ENCODE measurements at regions not wholly inside any gene's neighbourhood (a gene's known extent, or its start where the extent isn't known, plus 50 kb on each side); places are given as distances from the start of the nearest gene placed in this dataset.

GRCh38 chr10:34922138-34922537 is 107.0 kb upstream of the PARD3 start:
- TF ChIP-seq, protein P1, sequence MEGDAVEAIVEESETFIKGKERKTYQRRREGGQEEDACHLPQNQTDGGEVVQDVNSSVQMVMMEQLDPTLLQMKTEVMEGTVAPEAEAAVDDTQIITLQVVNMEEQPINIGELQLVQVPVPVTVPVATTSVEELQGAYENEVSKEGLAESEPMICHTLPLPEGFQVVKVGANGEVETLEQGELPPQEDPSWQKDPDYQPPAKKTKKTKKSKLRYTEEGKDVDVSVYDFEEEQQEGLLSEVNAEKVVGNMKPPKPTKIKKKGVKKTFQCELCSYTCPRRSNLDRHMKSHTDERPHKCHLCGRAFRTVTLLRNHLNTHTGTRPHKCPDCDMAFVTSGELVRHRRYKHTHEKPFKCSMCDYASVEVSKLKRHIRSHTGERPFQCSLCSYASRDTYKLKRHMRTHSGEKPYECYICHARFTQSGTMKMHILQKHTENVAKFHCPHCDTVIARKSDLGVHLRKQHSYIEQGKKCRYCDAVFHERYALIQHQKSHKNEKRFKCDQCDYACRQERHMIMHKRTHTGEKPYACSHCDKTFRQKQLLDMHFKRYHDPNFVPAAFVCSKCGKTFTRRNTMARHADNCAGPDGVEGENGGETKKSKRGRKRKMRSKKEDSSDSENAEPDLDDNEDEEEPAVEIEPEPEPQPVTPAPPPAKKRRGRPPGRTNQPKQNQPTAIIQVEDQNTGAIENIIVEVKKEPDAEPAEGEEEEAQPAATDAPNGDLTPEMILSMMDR (conservative IDR thresholded peaks at IDR 0.05; ENCODE audit: low read depth, low read length) = no peak
- no peak for DNase-seq (ENCODE audit: low read depth)
- no peak overlapping the region for H3K4me3 ChIP-seq (ENCODE audit: low read length)

GRCh38 chr10:34920578-34920977 is 105.5 kb upstream of the PARD3 start:
- TF ChIP-seq, protein P1 (conservative IDR thresholded peaks at IDR 0.05; ENCODE audit: low read depth, low read length) = no peak
- no peak overlapping the region for H3K4me3 ChIP-seq (ENCODE audit: low read length)
- DNase-seq (ENCODE audit: low read depth) = no peak

DNA sequence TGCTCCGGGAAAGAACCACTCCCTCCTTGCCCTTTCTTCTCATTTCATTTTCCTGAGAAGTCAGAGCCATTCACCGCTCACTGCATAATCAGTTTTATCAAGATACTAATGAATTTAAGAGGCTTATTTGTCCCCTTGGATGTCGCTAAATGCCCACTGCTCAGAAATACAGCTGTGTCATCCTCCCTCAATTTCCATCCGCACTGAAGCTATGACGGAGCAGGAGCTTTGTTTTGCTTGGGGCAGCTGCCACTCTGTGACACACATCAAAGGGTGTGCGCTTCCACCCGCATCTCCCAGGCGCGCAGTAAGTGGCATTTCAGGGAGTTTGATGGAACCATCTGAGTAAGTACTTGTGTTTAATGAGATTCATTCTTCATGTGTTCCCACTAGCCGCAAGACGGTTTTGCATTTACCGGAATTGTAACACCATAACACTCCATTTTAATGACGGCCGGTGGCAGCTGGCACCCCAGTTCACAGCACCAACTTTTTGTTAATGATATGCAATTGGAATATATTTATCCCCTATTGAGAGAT is 103.8 kb upstream of the PARD3 start:
- H3K4me3 ChIP-seq (ENCODE audit: low read length) = no peak overlapping the region
- TF ChIP-seq, protein P1 (conservative IDR thresholded peaks at IDR 0.05; ENCODE audit: low read depth, low read length) = no peak
- DNase-seq (ENCODE audit: low read depth) = no peak

GRCh38 chr10:34918060-34918775 is 103.1 kb upstream of the PARD3 start:
- TF ChIP-seq, protein P1 (conservative IDR thresholded peaks at IDR 0.05; ENCODE audit: low read depth, low read length) = no peak
- no peak for DNase-seq (ENCODE audit: low read depth)
- no peak overlapping the region for H3K4me3 ChIP-seq (ENCODE audit: low read length)

DNA sequence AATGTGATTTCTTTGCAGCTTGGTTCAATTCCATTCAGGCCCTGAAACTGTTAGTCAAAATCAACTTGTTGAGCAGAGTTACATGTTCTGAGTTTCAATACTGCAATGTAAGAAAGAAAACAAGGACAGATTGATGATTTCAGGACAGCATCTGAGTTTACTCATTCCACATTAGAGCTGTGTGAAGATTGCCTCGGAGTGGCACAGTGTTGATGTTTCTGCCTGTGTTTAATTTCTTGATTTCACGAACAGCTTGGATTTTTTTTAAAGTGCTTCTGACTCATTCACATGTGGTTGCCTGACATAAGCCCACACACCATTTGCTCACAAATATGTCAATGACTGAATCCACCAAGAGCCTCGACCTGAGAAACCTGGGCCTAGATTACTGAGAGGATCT is 101.2 kb upstream of the PARD3 start:
- TF ChIP-seq, protein P1 (conservative IDR thresholded peaks at IDR 0.05; ENCODE audit: low read depth, low read length) = no peak
- peak; percentile 90 for DNase-seq (ENCODE audit: low read depth)
- no peak overlapping the region for H3K4me3 ChIP-seq (ENCODE audit: low read length)

DNA sequence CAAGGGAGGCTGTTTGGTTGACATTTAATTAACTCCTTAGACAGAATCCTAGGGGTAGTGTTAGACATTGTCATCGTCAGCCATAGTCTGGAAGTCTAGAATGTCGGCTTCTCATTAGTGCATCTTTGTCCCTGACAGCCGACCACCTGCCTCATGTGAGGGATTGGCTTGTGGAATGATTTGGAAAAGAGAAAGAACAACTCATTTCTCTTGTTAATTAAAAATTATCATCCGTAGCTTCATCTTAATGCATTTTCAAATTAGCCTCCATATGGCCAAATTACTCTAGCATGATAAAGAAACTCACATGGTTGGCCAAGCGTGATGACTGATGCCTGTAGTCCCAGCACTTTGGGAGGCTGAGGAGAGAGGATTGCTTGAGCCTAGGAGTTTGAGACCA is 97.7 kb upstream of the PARD3 start:
- DNase-seq (ENCODE audit: low read depth) = no peak
- H3K4me3 ChIP-seq (ENCODE audit: low read length) = no peak overlapping the region
- TF ChIP-seq, protein P1 (conservative IDR thresholded peaks at IDR 0.05; ENCODE audit: low read depth, low read length) = no peak

- no peak overlapping the region for H3K4me3 ChIP-seq (ENCODE audit: low read length)
- TF ChIP-seq, protein P1 (conservative IDR thresholded peaks at IDR 0.05; ENCODE audit: low read depth, low read length) = no peak
- DNase-seq (ENCODE audit: low read depth) = no peak
These were observed 96.6 kb upstream of the PARD3 start for GRCh38 chr10:34911661-34912205.
